Esophagus squamous epithelium (tissue), 5 donors: ENCODE measurements at regions not wholly inside any gene's neighbourhood (a gene's known extent, or its start where the extent isn't known, plus 50 kb on each side); places are given as distances from the start of the nearest gene placed in this dataset.

ENCODE experiments used
- DNase-seq: peaks from one replicate; lab custom pipeline; 2025; lab: John Stamatoyannopoulos, UW
- H3K27ac ChIP-seq, 4 donors: fragments of 200-600 bp; sonication (generic); one replicate each; pipeline ENCODE4 v1.5.1; 2016 to 2019; ENCODE audit warnings: mild to moderate bottlenecking in 1 of 4
- H3K27me3 ChIP-seq, 4 donors: fragments of 200-600 bp; sonication (generic); 1 replicate in 3 of 4; 2 replicates in 1 of 4; pipeline versions ENCODE4 v1.5.1 to v1.6.0; 2017 to 2021; ENCODE audit warnings: antibody characterized with exemption in 1 of 4
- H3K36me3 ChIP-seq, 3 donors: fragments of 200-600 bp; sonication (generic); one replicate each; pipeline ENCODE4 v1.5.1; 2016 to 2019
- H3K4me1 ChIP-seq, 3 donors: fragments of 200-600 bp; sonication (generic); one replicate each; pipeline ENCODE4 v1.5.1; 2017 to 2019
- H3K4me3 ChIP-seq, 4 donors: fragments of 200-600 bp; sonication (generic); 1 replicate in 3 of 4; 2 replicates in 1 of 4; pipeline ENCODE4 v1.5.1; 2016 to 2019; ENCODE audit warnings: mild to moderate bottlenecking in 2 of 4, moderate library complexity in 1 of 4
- H3K9me3 ChIP-seq, 3 donors: fragments of 200-600 bp; sonication (generic); one replicate each; pipeline ENCODE4 v1.5.1; 2016 to 2019
- CTCF ChIP-seq, 6 experiments: fragments of 450-650 bp in 4 of 6; fragments of 200-600 bp in 2 of 6; sonication (generic) in 2 of 6; IDR thresholded peaks; one replicate each; pipeline ENCODE4 v1.5.1; 2016 to 2019; ENCODE audit warnings: antibody characterized with exemption in 6 of 6, mild to moderate bottlenecking in 4 of 6, moderate library complexity in 4 of 6
- POLR2A ChIP-seq, 4 donors: fragments of 450-650 bp; IDR thresholded peaks; one replicate each; pipeline ENCODE4 v1.6.1; 2017; ENCODE audit warnings: antibody characterized with exemption in 4 of 4, mild to moderate bottlenecking in 4 of 4, moderate library complexity in 3 of 4
- WGBS, 2 donors: methylation state at CpG; one replicate each; pipeline ENCODE4 v1.1.5; 2018; 5-methylcytosine and 5-hydroxymethylcytosine counted together
- intact Hi-C: fragments of 100-400 bp; cut with DNase I; formaldehyde crosslinking; loops from one replicate; pipeline ENCODE4 v1.15.0; 2022
- donor health status: DM: yes; HTN: yes; CAD: no.

GRCh38 chr2:102083393-102083703 lies 59.2 kb upstream of the IL1R1 start:
- Histone ChIP-seq H3K4me3 (no peak overlapping the region), H3K27ac (peak overlapping the region in 2 of 4 donors; percentile 54 to 73), H3K36me3 (no peaks in the 10 kb centered on the region), H3K9me3 (no peaks in the 10 kb centered on the region), H3K4me1 (no peaks in the 10 kb centered on the region), H3K27me3 (no peaks in the 10 kb centered on the region)
- DNase-seq = no peak
- WGBS, 2 donors = 69 to 70% methylated on average over 3 of the region's 3 CpGs
- intact Hi-C loops = no loop called here
- TF ChIP-seq POLR2A (IDR thresholded peaks at IDR 0.05) = no peak
- no peak for TF ChIP-seq CTCF (IDR thresholded peaks at IDR 0.05)

GRCh38 chr2:102084651-102085050 lies 57.9 kb upstream of the IL1R1 start:
- WGBS, 2 donors = 61% methylated on average over 2 of the region's 2 CpGs
- TF ChIP-seq POLR2A (IDR thresholded peaks at IDR 0.05) = no peak
- no peak for TF ChIP-seq CTCF (IDR thresholded peaks at IDR 0.05)

GRCh38 chr2:102085238-102085637 lies 57.3 kb upstream of the IL1R1 start:
- intact Hi-C loops = no loop called here
- H3K36me3 ChIP-seq = no peaks in the 10 kb centered on the region
- H3K27ac ChIP-seq = no peak overlapping the region
- H3K27me3 ChIP-seq = no peaks in the 10 kb centered on the region
- no peaks in the 10 kb centered on the region for H3K4me1 ChIP-seq
- 74 to 78% methylated on average over 1 of the region's 1 CpG for WGBS, 2 donors
- H3K9me3 ChIP-seq = no peaks in the 10 kb centered on the region
- H3K4me3 ChIP-seq = no peak overlapping the region
- DNase-seq = no peak
- TF ChIP-seq CTCF (IDR thresholded peaks at IDR 0.05) (no peak), POLR2A (IDR thresholded peaks at IDR 0.05) (no peak)

More at GRCh38 chr2:102084651-102085050, 57.9 kb upstream of the IL1R1 start:
- intact Hi-C loops = no loop called here
- H3K4me1 ChIP-seq = no peaks in the 10 kb centered on the region
- no peaks in the 10 kb centered on the region for H3K9me3 ChIP-seq
- H3K27me3 ChIP-seq = no peaks in the 10 kb centered on the region
- no peak overlapping the region for H3K27ac ChIP-seq
- H3K36me3 ChIP-seq = no peaks in the 10 kb centered on the region
- no peak overlapping the region for H3K4me3 ChIP-seq
- no peak for DNase-seq

- Histone ChIP-seq H3K36me3 (no peaks in the 10 kb centered on the region), H3K9me3 (no peaks in the 10 kb centered on the region), H3K27me3 (no peaks in the 10 kb centered on the region), H3K4me1 (no peaks in the 10 kb centered on the region), H3K4me3 (no peak overlapping the region), H3K27ac (no peak overlapping the region)
- TF ChIP-seq CTCF (IDR thresholded peaks at IDR 0.05) = no peak
- TF ChIP-seq POLR2A (IDR thresholded peaks at IDR 0.05) = no peak
- intact Hi-C loops = no loop called here
- no peak for DNase-seq
- WGBS, 2 donors = 65 to 74% methylated on average over 6 of the region's 6 CpGs
Observed at GRCh38 chr2:102086150-102086872, 56.2 kb upstream of the IL1R1 start.

DNA sequence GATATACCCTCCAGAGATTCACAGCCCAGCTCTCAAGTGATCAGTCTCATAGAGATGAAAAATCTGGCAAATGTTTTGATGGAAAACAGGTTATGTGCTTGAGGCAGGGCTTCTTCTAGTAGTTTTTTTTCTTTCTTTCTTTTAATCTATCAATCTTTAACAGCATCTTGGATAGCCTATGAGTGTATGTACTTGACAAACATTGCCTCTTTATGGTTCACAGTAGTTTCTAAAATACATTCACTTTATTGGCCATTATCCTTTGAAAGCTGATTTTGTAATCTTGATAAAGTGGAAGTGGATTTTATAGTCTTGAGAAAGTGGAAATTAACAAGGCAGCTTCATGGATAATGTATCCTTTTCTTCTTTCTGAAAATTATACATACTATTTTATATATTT lies 51.4 kb upstream of the IL1R1 start:
- H3K36me3 ChIP-seq = no peaks in the 10 kb centered on the region
- no peak overlapping the region for H3K27ac ChIP-seq
- DNase-seq = no peak
- no peaks in the 10 kb centered on the region for H3K27me3 ChIP-seq
- H3K4me1 ChIP-seq = no peaks in the 10 kb centered on the region
- intact Hi-C loops = no loop called here
- no peak for TF ChIP-seq CTCF (IDR thresholded peaks at IDR 0.05)
- no peak for TF ChIP-seq POLR2A (IDR thresholded peaks at IDR 0.05)
- no peaks in the 10 kb centered on the region for H3K9me3 ChIP-seq
- no peak overlapping the region for H3K4me3 ChIP-seq
